ENCODE measurements at regions not wholly inside any gene's neighbourhood (a gene's known extent, or its start where the extent isn't known, plus 50 kb on each side); places are given as distances from the start of the nearest gene placed in this dataset.

GRCh38 chr1:239874831-239875230 is 216.9 kb upstream of the FMN2 start:
- no peak overlapping the region for H3K56ac ChIP-seq (replicated peaks; ENCODE audit: insufficient read length, low read depth, low read length)
- no peak overlapping the region for H3K27ac ChIP-seq (ENCODE audit: low read depth, low read length)
- H3K9ac ChIP-seq (replicated peaks in 1 of 4; ENCODE audit: extremely low read depth in 1 of 4, low read depth in 3 of 4, low read length in 3 of 4) = no peak overlapping the region
- no peaks in the 10 kb centered on the region for H3K79me1 ChIP-seq (ENCODE audit: low read depth, low read length)
- H4K91ac ChIP-seq (replicated peaks; ENCODE audit: insufficient read length, low read length) = no peak overlapping the region
- no peaks in the 10 kb centered on the region for H3K9me3 ChIP-seq (ENCODE audit: insufficient read depth in 2 of 2, low read depth in 1 of 2, low read length in 1 of 2)
- CTCF ChIA-PET (ENCODE audit: partially characterized antibody) = interaction anchor here (0.9 kb wide), 1 partner anchor 9 kb away, joined by 3 read pairs; no protein-coding TSS in a partner anchor
- no peak overlapping the region for H3K18ac ChIP-seq (ENCODE audit: extremely low read depth, low read length)
- no peaks in the 10 kb centered on the region for H3K27me3 ChIP-seq (replicated peaks in 1 of 4; ENCODE audit: control insufficient read depth in 3 of 4, extremely low read depth in 1 of 4, insufficient read depth in 3 of 4, low read length in 3 of 4)
- FAIRE-seq (no peak), DNase-seq (ENCODE audit: low read depth in 1 of 2, low spot score in 2 of 2) (no peak)
- H2BK20ac ChIP-seq (ENCODE audit: low read length) = no peak overlapping the region
- H3K23me2 ChIP-seq (ENCODE audit: low read depth, low read length) = no peaks in the 10 kb centered on the region
- no peak overlapping the region for H3K4me2 ChIP-seq (ENCODE audit: insufficient read depth in 1 of 2, low read depth in 2 of 2, low read length in 2 of 2)
- H3K23ac ChIP-seq (ENCODE audit: insufficient read length) = no peak overlapping the region
- no peaks in the 10 kb centered on the region for H4K20me1 ChIP-seq (replicated peaks in 1 of 2; ENCODE audit: control insufficient read depth in 1 of 2, insufficient read depth in 2 of 2, low read length in 2 of 2)
- H4K8ac ChIP-seq (ENCODE audit: extremely low read depth, insufficient read depth, low read length) = no peak overlapping the region
- H2AFZ ChIP-seq (ENCODE audit: low read length) = no peak overlapping the region
- H3K14ac ChIP-seq (ENCODE audit: insufficient read length) = no peak overlapping the region
- no peak overlapping the region for H3K4ac ChIP-seq (replicated peaks; ENCODE audit: insufficient read length, low read depth, low read length)
- no peak overlapping the region for H2BK120ac ChIP-seq (replicated peaks; ENCODE audit: low read depth, low read length)
- no peak overlapping the region for H3K4me3 ChIP-seq (ENCODE audit: extremely low read depth in 1 of 4, insufficient read depth in 2 of 4, low read depth in 3 of 4, low read length in 4 of 4)
- H3K79me2 ChIP-seq (ENCODE audit: control insufficient read depth in 1 of 2, insufficient read depth in 2 of 2, low read length in 2 of 2) = no peaks in the 10 kb centered on the region
- no peak overlapping the region for H2AK5ac ChIP-seq (ENCODE audit: low read depth, low read length)
- no peaks in the 10 kb centered on the region for H3K36me3 ChIP-seq (ENCODE audit: control insufficient read depth in 2 of 4, insufficient read depth in 4 of 4, low read length in 3 of 4)
- no peak overlapping the region for H2BK15ac ChIP-seq (ENCODE audit: low read length)
- no peak overlapping the region for H4K5ac ChIP-seq (ENCODE audit: insufficient read length, low read depth, low read length)
- H3K4me1 ChIP-seq (replicated peaks in 1 of 4; ENCODE audit: control insufficient read depth in 3 of 4, insufficient read depth in 4 of 4, low read length in 3 of 4) = no peaks in the 10 kb centered on the region
- H2BK12ac ChIP-seq (ENCODE audit: low read depth, low read length) = no peak overlapping the region
- WGBS, 2 experiments (ENCODE audit: extremely low coverage in 1 of 2, insufficient coverage in 1 of 2, insufficient read length in 1 of 2, insufficient replicate concordance in 2 of 2, low coverage in 1 of 2, low lambda C conversion rate in 2 of 2, missing lambda C conversion rate in 1 of 2) = 98% methylated on average over 10 of the region's 10 CpGs; no CpG with 5 or more reads in 1 of the 2 experiments
- no peak overlapping the region for H2BK5ac ChIP-seq (ENCODE audit: low read depth, low read length)
- POLR2A ChIA-PET (ENCODE audit: partially characterized antibody) = no interaction called here
- TF ChIP-seq NANOG (IDR thresholded peaks at IDR 0.05; ENCODE audit: insufficient read depth, low read depth, low read length, poor library complexity, severe bottlenecking) (no peak), POLR2AphosphoS5 (IDR thresholded peaks at IDR 0.05; ENCODE audit: low read depth, low read length) (no peak), SP1 (IDR thresholded peaks at IDR 0.05; ENCODE audit: low read depth, low read length) (no peak), CTCF (IDR thresholded peaks at IDR 0.05; ENCODE audit: control extremely low read depth in 1 of 3, insufficient read depth in 1 of 3, low read depth in 1 of 3, low read length in 3 of 3) (no peak), KDM4A (IDR thresholded peaks at IDR 0.05; ENCODE audit: low read depth, low read length, severe bottlenecking) (no peak), SAP30 (IDR thresholded peaks at IDR 0.05; ENCODE audit: insufficient read depth, insufficient replicate concordance, low read length) (no peak), CBX8 (IDR thresholded peaks at IDR 0.05; ENCODE audit: borderline replicate concordance, low read depth, low read length) (no peak), MAX (IDR thresholded peaks at IDR 0.05) (no peak), MAFK (IDR thresholded peaks at IDR 0.05; ENCODE audit: low read depth, low read length) (no peak), EGR1 (IDR thresholded peaks at IDR 0.05; ENCODE audit: borderline replicate concordance, low read depth, low read length) (no peak), POU5F1 (IDR thresholded peaks at IDR 0.05; ENCODE audit: low read depth, low read length) (no peak), ZNF274 (IDR thresholded peaks at IDR 0.05; ENCODE audit: borderline replicate concordance, extremely low read depth, low read length) (no peak)

Measured in H1 (cell line).